PC-3 (cell line): ENCODE measurements at regions not wholly inside any gene's neighbourhood (a gene's known extent, or its start where the extent isn't known, plus 50 kb on each side); places are given as distances from the start of the nearest gene placed in this dataset.

Source experiments
- EZH2 ChIP-seq: fragments of 300-600 bp; sonication (generic); IDR thresholded peaks from one replicate; pipeline ENCODE4 v1.6.1; 2017; ENCODE audit warnings: antibody characterized with exemption, mild to moderate bottlenecking, low read length; ENCODE audit not compliant: unreplicated experiment
- EZH2phosphoT487 ChIP-seq: fragments of 300-600 bp; sonication (generic); IDR thresholded peaks from 2 replicates; pipeline ENCODE4 v1.6.1; 2018; ENCODE audit warnings: mild to moderate bottlenecking, antibody characterized with exemption, low read length, borderline replicate concordance

DNA sequence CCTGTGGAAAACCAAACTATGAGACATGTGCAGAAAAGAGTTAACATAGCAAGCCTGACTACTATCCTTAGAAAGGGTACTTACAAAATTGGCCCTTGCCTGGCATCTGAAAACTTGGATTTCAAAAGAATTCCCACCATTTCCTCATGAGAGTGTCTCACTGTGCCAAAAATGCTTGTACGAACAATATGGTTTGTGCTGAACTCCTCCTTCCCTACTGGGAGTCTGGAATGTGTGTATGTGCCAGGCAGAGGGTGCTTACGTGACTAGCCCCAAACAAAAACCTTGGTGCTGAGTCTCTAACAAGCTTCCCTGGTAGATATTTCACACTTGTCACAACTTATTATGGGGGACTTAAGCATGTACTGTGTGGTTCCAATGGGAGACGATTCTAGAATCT is 81.7 kb upstream of the GIMD1 start:
- TF ChIP-seq EZH2 (no peak), EZH2phosphoT487 (no peak)
